ENCODE measurements at regions not wholly inside any gene's neighbourhood (a gene's known extent, or its start where the extent isn't known, plus 50 kb on each side); places are given as distances from the start of the nearest gene placed in this dataset.

- dilution Hi-C loops (cut with HindIII; ENCODE audit: low sequenced_read_pairs, unreplicated experiment) = no loop called here
- no CpG with 5 or more reads among the region's 1 CpG for WGBS, 2 experiments (ENCODE audit: extremely low coverage in 2 of 2, insufficient read length in 1 of 2)
- no peak overlapping the region for H3K27ac ChIP-seq (ENCODE audit: insufficient read depth, low read length)
These were observed 282.0 kb downstream of the CALCRL start for GRCh38 chr2:187165936-187166610.

More at GRCh38 chr2:187165936-187166610, 282.0 kb downstream of the CALCRL start:
- Histone ChIP-seq H3K9ac (ENCODE audit: low read depth, low read length) (no peak overlapping the region), H3K9me1 (ENCODE audit: insufficient read depth, low read length) (no peaks in the 10 kb centered on the region), H3K79me1 (ENCODE audit: low read depth in 1 of 2, low read length in 2 of 2) (no peaks in the 10 kb centered on the region), H3K9me3 (ENCODE audit: control insufficient read depth, insufficient read depth, low read length) (no peaks in the 10 kb centered on the region), H3K4me2 (ENCODE audit: low read depth, low read length) (no peak overlapping the region), H4K91ac (ENCODE audit: insufficient read depth, low read depth, low read length) (no peak overlapping the region), H2BK15ac (ENCODE audit: low read depth, low read length) (no peak overlapping the region), H3K56ac (ENCODE audit: extremely low read depth, insufficient read depth, low read length) (no peak overlapping the region), H2BK120ac (ENCODE audit: low read depth, low read length) (no peak overlapping the region), H3K4me1 (ENCODE audit: control insufficient read depth, insufficient read depth, low read length) (no peaks in the 10 kb centered on the region), H4K5ac (ENCODE audit: low read depth, low read length) (no peak overlapping the region), H2BK5ac (ENCODE audit: low read depth, low read length, poor library complexity, severe bottlenecking) (no peak overlapping the region), H3K23ac (ENCODE audit: low read depth, low read length) (no peak overlapping the region), H3K4me3 (ENCODE audit: insufficient read depth, low read depth, low read length) (no peak overlapping the region), H3K36me3 (ENCODE audit: control insufficient read depth, insufficient read depth, low read length) (no peaks in the 10 kb centered on the region), H3K14ac (replicated peaks; ENCODE audit: low read depth, low read length) (no peak overlapping the region), H3K4ac (ENCODE audit: low read depth, low read length) (no peak overlapping the region), H4K8ac (ENCODE audit: low read depth in 2 of 2, low read length in 2 of 2) (no peak overlapping the region), H2AK5ac (ENCODE audit: low read depth, low read length) (no peak overlapping the region), H3K27me3 (ENCODE audit: control insufficient read depth, insufficient read depth, low read length) (no peaks in the 10 kb centered on the region), H3K18ac (ENCODE audit: low read depth, low read length) (no peak overlapping the region), H2AK9ac (replicated peaks; ENCODE audit: low read depth, low read length, poor library complexity) (no peak overlapping the region), H2BK20ac (ENCODE audit: low read depth, low read length) (no peak overlapping the region), H4K20me1 (ENCODE audit: insufficient read depth, low read length) (no peaks in the 10 kb centered on the region), H2AFZ (replicated peaks; ENCODE audit: low read length, poor library complexity) (no peak overlapping the region)
- intact Hi-C loops (cut with micrococcal nuclease) = no loop called here
- BruUV-seq (replicated peaks) = no TSS peak
- no peak for ATAC-seq (ENCODE audit: low read depth)
- ChIA-PET POLR2A (ENCODE audit: unreplicated experiment) (no interaction called here), CTCF (no interaction called here)
- in situ Hi-C loops (cut with MboI; ENCODE audit: low sequenced_read_pairs) = no loop called here
- no peak for DNase-seq
- no peak for TF ChIP-seq MAZ (IDR thresholded peaks at IDR 0.05; ENCODE audit: borderline replicate concordance, low read depth, low read length)
- no peak for TF ChIP-seq SMC3 (IDR thresholded peaks at IDR 0.05; ENCODE audit: low read depth, low read length)
- no peak for TF ChIP-seq USF2 (IDR thresholded peaks at IDR 0.05; ENCODE audit: low read depth, low read length)
- no peak for TF ChIP-seq RFX5 (IDR thresholded peaks at IDR 0.05; ENCODE audit: low read depth, low read length)
- no peak for TF ChIP-seq FOS (IDR thresholded peaks at IDR 0.05; ENCODE audit: low read depth, low read length)
- TF ChIP-seq BHLHE40 (IDR thresholded peaks at IDR 0.05; ENCODE audit: low read depth, low read length) = no peak
- no peak for TF ChIP-seq RCOR1 (IDR thresholded peaks at IDR 0.05; ENCODE audit: insufficient replicate concordance, low read length)
- TF ChIP-seq CHD1 (IDR thresholded peaks at IDR 0.05; ENCODE audit: low read depth, low read length) = no peak
- no peak for TF ChIP-seq POLR2A (IDR thresholded peaks at IDR 0.05; ENCODE audit: low read depth, low read length)
- no peak for TF ChIP-seq MAFK (IDR thresholded peaks at IDR 0.05; ENCODE audit: low read depth, low read length)
